DMS 273 (cell line): ENCODE measurements at regions not wholly inside any gene's neighbourhood (a gene's known extent, or its start where the extent isn't known, plus 50 kb on each side); places are given as distances from the start of the nearest gene placed in this dataset.

Experiments used
- DNase-seq: peaks from one replicate; lab custom pipeline; 2025; ENCODE audit not compliant: unreplicated experiment; lab: John Stamatoyannopoulos, UW

- DNase-seq, result no peak
Observed at GRCh38 chr3:78140274-78140673, 1100.4 kb downstream of the ROBO2 start.

- no peak for DNase-seq
Observed at GRCh38 chr3:78140866-78141265, 1101.0 kb downstream of the ROBO2 start.

- no peak for DNase-seq
Observed at GRCh38 chr3:78141269-78141668, 1101.4 kb downstream of the ROBO2 start.

- no peak for DNase-seq
Observed at GRCh38 chr3:78143000-78143399, 1103.1 kb downstream of the ROBO2 start.

- no peak for DNase-seq
Observed at GRCh38 chr3:78148986-78149717, 1109.3 kb downstream of the ROBO2 start.

- no peak for DNase-seq
Observed at GRCh38 chr3:78153973-78154372, 1114.1 kb downstream of the ROBO2 start.

GRCh38 chr3:78154521-78155186 is 1114.8 kb downstream of the ROBO2 start:
- peak; percentile 1 for DNase-seq

- DNase-seq, result no peak
Observed at GRCh38 chr3:78161736-78162135, 1121.8 kb downstream of the ROBO2 start.

- no peak for DNase-seq
Observed at GRCh38 chr3:78163379-78163778, 1123.5 kb downstream of the ROBO2 start.

GRCh38 chr3:78165876-78166275 is 1126.0 kb downstream of the ROBO2 start:
- peak; percentile 3 for DNase-seq

GRCh38 chr3:78174821-78175220 is 1134.9 kb downstream of the ROBO2 start:
- peak; percentile 6 for DNase-seq

- no peak for DNase-seq
Observed at GRCh38 chr3:78176869-78177268, 1137.0 kb downstream of the ROBO2 start.

GRCh38 chr3:78177780-78178179 is 1137.9 kb downstream of the ROBO2 start:
- DNase-seq, result no peak

GRCh38 chr3:78178209-78178608 is 1138.3 kb downstream of the ROBO2 start:
- DNase-seq, result no peak

- DNase-seq, result no peak
Observed at GRCh38 chr3:78178740-78179363, 1139.0 kb downstream of the ROBO2 start.

- no peak for DNase-seq
Observed at GRCh38 chr3:78183906-78184599, 1144.2 kb downstream of the ROBO2 start.

- DNase-seq, result no peak
Observed at GRCh38 chr3:78186404-78186803, 1146.5 kb downstream of the ROBO2 start.

GRCh38 chr3:78201091-78201490 is 1161.2 kb downstream of the ROBO2 start:
- no peak for DNase-seq

GRCh38 chr3:78204977-78205376 is 1165.1 kb downstream of the ROBO2 start:
- peak; percentile 33 for DNase-seq

- DNase-seq, result peak; percentile 8
Observed at GRCh38 chr3:78221300-78221699, 1181.4 kb downstream of the ROBO2 start.

- no peak for DNase-seq
Observed at GRCh38 chr3:78221796-78222195, 1181.9 kb downstream of the ROBO2 start.

GRCh38 chr3:78235841-78236240 is 1195.9 kb downstream of the ROBO2 start:
- no peak for DNase-seq
